ENCODE measurements at regions not wholly inside any gene's neighbourhood (a gene's known extent, or its start where the extent isn't known, plus 50 kb on each side); places are given as distances from the start of the nearest gene placed in this dataset.

GRCh38 chr10:100615908-100616307, 80.2 kb downstream of the HIF1AN start:
- H3K4me3 ChIP-seq (ENCODE audit: low read length in 2 of 2): no peak overlapping the region
- no peak overlapping the region for H2AFZ ChIP-seq (ENCODE audit: low read length)
- H3K27me3 ChIP-seq (ENCODE audit: control insufficient read depth in 3 of 3, insufficient read depth in 3 of 3, low read depth in 1 of 3, low read length in 3 of 3): peaks cover 0 to 59% (median 13%) of the 10 kb centered on the region in 3 experiments
- H3K9me3 ChIP-seq (replicated peaks in 1 of 2; ENCODE audit: control insufficient read depth in 2 of 2, insufficient read depth in 1 of 2, low read depth in 1 of 2, low read length in 2 of 2): no peaks in the 10 kb centered on the region
- no peak overlapping the region for H3K4me2 ChIP-seq (ENCODE audit: insufficient read depth, low read length, poor library complexity, severe bottlenecking)
- no peak overlapping the region for H2BK120ac ChIP-seq (ENCODE audit: low read depth, low read length)
- no peak overlapping the region for H4K8ac ChIP-seq (ENCODE audit: low read depth, low read length)
- no peaks in the 10 kb centered on the region for H3K79me1 ChIP-seq (ENCODE audit: low read depth, low read length)
- H3K14ac ChIP-seq (ENCODE audit: low read length): no peak overlapping the region
- no peak overlapping the region for H3K18ac ChIP-seq (ENCODE audit: low read length)
- no peak for DNase-seq (ENCODE audit: low spot score)
- H2AK5ac ChIP-seq (ENCODE audit: low read depth, low read length): no peak overlapping the region
- H2BK5ac ChIP-seq (ENCODE audit: low read length): no peak overlapping the region
- no peak overlapping the region for H2BK12ac ChIP-seq (ENCODE audit: low read length)
- H3K9ac ChIP-seq (ENCODE audit: low read depth, low read length, poor library complexity): no peak overlapping the region
- H2BK15ac ChIP-seq (ENCODE audit: low read length): no peak overlapping the region
- H3K4me1 ChIP-seq (ENCODE audit: control insufficient read depth in 2 of 2, insufficient read depth in 1 of 2, low read depth in 1 of 2, low read length in 2 of 2): no peaks in the 10 kb centered on the region
- H3K23ac ChIP-seq (ENCODE audit: low read depth, low read length, poor library complexity): no peak overlapping the region
- WGBS, 2 donors (ENCODE audit: extremely low coverage in 2 of 2, insufficient read length in 2 of 2, insufficient replicate concordance in 1 of 2): no CpG with 5 or more reads among the region's 5 CpGs
- H3K27ac ChIP-seq (replicated peaks; ENCODE audit: low read length): no peak overlapping the region
- no peak overlapping the region for H4K91ac ChIP-seq (ENCODE audit: low read depth, low read length, poor library complexity)
- no peaks in the 10 kb centered on the region for H3K36me3 ChIP-seq (replicated peaks in 1 of 2; ENCODE audit: control insufficient read depth in 2 of 2, insufficient read depth in 2 of 2, low read length in 2 of 2)
- H3K4ac ChIP-seq (ENCODE audit: low read length): no peak overlapping the region

DNA sequence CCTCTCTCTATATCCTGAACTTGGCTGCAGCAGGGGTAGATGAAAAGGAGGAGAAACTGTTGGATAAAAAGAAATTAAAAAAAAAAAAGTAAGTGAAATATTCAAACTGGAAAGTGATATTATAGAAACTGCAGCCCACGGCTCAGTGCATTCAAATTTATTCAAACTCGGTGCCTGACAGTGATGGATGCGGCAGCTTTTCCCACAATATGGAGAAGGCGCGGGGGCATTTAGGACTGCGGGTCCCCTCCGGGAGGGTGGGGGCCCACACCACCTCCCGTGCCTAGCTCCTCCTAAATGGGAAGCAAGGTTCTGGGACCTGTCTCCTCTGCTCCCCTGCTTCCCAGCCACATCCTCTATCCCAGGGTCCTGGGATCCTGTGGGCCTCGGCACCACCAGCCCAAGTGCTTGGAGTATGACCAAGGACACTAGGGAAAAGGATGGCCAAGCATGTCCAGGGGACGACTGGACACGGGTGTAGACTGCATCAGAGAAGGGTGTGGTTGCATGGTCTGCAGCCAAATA, 82.4 kb downstream of the HIF1AN start:
- no peaks in the 10 kb centered on the region for H3K79me1 ChIP-seq (ENCODE audit: low read depth, low read length)
- H3K9ac ChIP-seq (ENCODE audit: low read depth, low read length, poor library complexity): no peak overlapping the region
- H2AFZ ChIP-seq (ENCODE audit: low read length): no peak overlapping the region
- no peak overlapping the region for H3K27ac ChIP-seq (replicated peaks; ENCODE audit: low read length)
- no peak overlapping the region for H3K4me3 ChIP-seq (ENCODE audit: low read length in 2 of 2)
- no peaks in the 10 kb centered on the region for H3K9me3 ChIP-seq (replicated peaks in 1 of 2; ENCODE audit: control insufficient read depth in 2 of 2, insufficient read depth in 1 of 2, low read depth in 1 of 2, low read length in 2 of 2)
- H2BK12ac ChIP-seq (ENCODE audit: low read length): no peak overlapping the region
- H2BK5ac ChIP-seq (ENCODE audit: low read length): no peak overlapping the region
- no peaks in the 10 kb centered on the region for H3K36me3 ChIP-seq (replicated peaks in 1 of 2; ENCODE audit: control insufficient read depth in 2 of 2, insufficient read depth in 2 of 2, low read length in 2 of 2)
- no peak overlapping the region for H2BK120ac ChIP-seq (ENCODE audit: low read depth, low read length)
- WGBS, 2 donors (ENCODE audit: extremely low coverage in 2 of 2, insufficient read length in 2 of 2, insufficient replicate concordance in 1 of 2): no CpG with 5 or more reads among the region's 11 CpGs
- no peak overlapping the region for H3K14ac ChIP-seq (ENCODE audit: low read length)
- no peak overlapping the region for H4K8ac ChIP-seq (ENCODE audit: low read depth, low read length)
- H3K4me2 ChIP-seq (ENCODE audit: insufficient read depth, low read length, poor library complexity, severe bottlenecking): no peak overlapping the region
- no peak for DNase-seq (ENCODE audit: low spot score)
- H2AK5ac ChIP-seq (ENCODE audit: low read depth, low read length): no peak overlapping the region
- H4K91ac ChIP-seq (ENCODE audit: low read depth, low read length, poor library complexity): no peak overlapping the region
- H3K4me1 ChIP-seq (ENCODE audit: control insufficient read depth in 2 of 2, insufficient read depth in 1 of 2, low read depth in 1 of 2, low read length in 2 of 2): no peaks in the 10 kb centered on the region
- no peak overlapping the region for H3K23ac ChIP-seq (ENCODE audit: low read depth, low read length, poor library complexity)
- H3K18ac ChIP-seq (ENCODE audit: low read length): no peak overlapping the region
- peaks cover 0 to 65% (median 25%) of the 10 kb centered on the region in 3 experiments for H3K27me3 ChIP-seq (ENCODE audit: control insufficient read depth in 3 of 3, insufficient read depth in 3 of 3, low read depth in 1 of 3, low read length in 3 of 3)
- H3K4ac ChIP-seq (ENCODE audit: low read length): no peak overlapping the region
- no peak overlapping the region for H2BK15ac ChIP-seq (ENCODE audit: low read length)

DNA sequence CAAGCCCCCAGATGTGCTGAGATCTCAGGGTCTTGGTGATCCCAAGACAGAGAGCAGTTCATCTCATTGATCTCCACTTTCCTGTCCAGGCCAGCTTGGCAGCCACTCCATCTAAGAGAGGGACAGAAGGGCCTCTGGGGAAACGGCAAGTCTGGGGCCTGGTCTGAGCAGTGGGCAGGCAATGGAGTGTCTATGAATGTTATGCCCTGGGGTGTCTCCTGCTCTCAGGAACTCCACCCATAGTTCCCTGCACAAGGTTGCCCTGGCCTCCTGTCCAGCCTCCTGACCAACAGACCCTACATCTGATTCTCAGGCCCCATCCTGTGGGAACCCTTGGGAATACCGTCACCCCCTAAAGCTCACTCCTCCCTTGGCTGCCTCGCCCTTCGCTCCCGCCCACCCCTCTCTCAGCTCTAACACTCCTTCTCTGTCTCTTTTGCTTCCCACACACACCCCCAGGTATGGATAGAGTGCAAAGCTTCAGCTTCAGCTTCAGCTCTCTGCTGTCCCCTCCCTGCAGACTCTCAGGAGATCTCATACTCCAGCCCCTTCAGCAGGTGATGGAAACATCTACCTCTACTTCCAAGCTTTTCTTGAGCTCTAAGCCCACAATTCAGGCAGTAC, 83.0 kb downstream of the HIF1AN start:
- H3K23ac ChIP-seq (ENCODE audit: low read depth, low read length, poor library complexity): no peak overlapping the region
- H3K27me3 ChIP-seq (ENCODE audit: control insufficient read depth in 3 of 3, insufficient read depth in 3 of 3, low read depth in 1 of 3, low read length in 3 of 3): peaks cover 0 to 63% (median 29%) of the 10 kb centered on the region in 3 experiments
- WGBS, 2 donors (ENCODE audit: extremely low coverage in 2 of 2, insufficient read length in 2 of 2, insufficient replicate concordance in 1 of 2): no CpG with 5 or more reads among the region's 5 CpGs
- H3K36me3 ChIP-seq (replicated peaks in 1 of 2; ENCODE audit: control insufficient read depth in 2 of 2, insufficient read depth in 2 of 2, low read length in 2 of 2): no peaks in the 10 kb centered on the region
- H3K14ac ChIP-seq (ENCODE audit: low read length): peak overlapping the region; percentile 22
- H2BK120ac ChIP-seq (ENCODE audit: low read depth, low read length): no peak overlapping the region
- no peak overlapping the region for H3K4me3 ChIP-seq (ENCODE audit: low read length in 2 of 2)
- H2BK5ac ChIP-seq (ENCODE audit: low read length): no peak overlapping the region
- no peak overlapping the region for H3K4ac ChIP-seq (ENCODE audit: low read length)
- no peak overlapping the region for H3K27ac ChIP-seq (replicated peaks; ENCODE audit: low read length)
- no peaks in the 10 kb centered on the region for H3K79me1 ChIP-seq (ENCODE audit: low read depth, low read length)
- no peak overlapping the region for H2BK15ac ChIP-seq (ENCODE audit: low read length)
- DNase-seq (ENCODE audit: low spot score): no peak
- H3K9ac ChIP-seq (ENCODE audit: low read depth, low read length, poor library complexity): no peak overlapping the region
- peak overlapping the region; percentile 9 for H3K18ac ChIP-seq (ENCODE audit: low read length)
- no peak overlapping the region for H2AFZ ChIP-seq (ENCODE audit: low read length)
- H3K4me1 ChIP-seq (ENCODE audit: control insufficient read depth in 2 of 2, insufficient read depth in 1 of 2, low read depth in 1 of 2, low read length in 2 of 2): no peaks in the 10 kb centered on the region
- H4K91ac ChIP-seq (ENCODE audit: low read depth, low read length, poor library complexity): no peak overlapping the region
- H3K9me3 ChIP-seq (replicated peaks in 1 of 2; ENCODE audit: control insufficient read depth in 2 of 2, insufficient read depth in 1 of 2, low read depth in 1 of 2, low read length in 2 of 2): no peaks in the 10 kb centered on the region
- no peak overlapping the region for H2AK5ac ChIP-seq (ENCODE audit: low read depth, low read length)
- H2BK12ac ChIP-seq (ENCODE audit: low read length): no peak overlapping the region
- no peak overlapping the region for H4K8ac ChIP-seq (ENCODE audit: low read depth, low read length)
- H3K4me2 ChIP-seq (ENCODE audit: insufficient read depth, low read length, poor library complexity, severe bottlenecking): no peak overlapping the region

- H4K91ac ChIP-seq (ENCODE audit: low read depth, low read length, poor library complexity): no peak overlapping the region
- H3K4me3 ChIP-seq (ENCODE audit: low read length in 2 of 2): no peak overlapping the region
- no peak overlapping the region for H3K27ac ChIP-seq (replicated peaks; ENCODE audit: low read length)
- H2AK5ac ChIP-seq (ENCODE audit: low read depth, low read length): no peak overlapping the region
- H3K9me3 ChIP-seq (replicated peaks in 1 of 2; ENCODE audit: control insufficient read depth in 2 of 2, insufficient read depth in 1 of 2, low read depth in 1 of 2, low read length in 2 of 2): no peaks in the 10 kb centered on the region
- H3K14ac ChIP-seq (ENCODE audit: low read length): no peak overlapping the region
- no peak overlapping the region for H3K9ac ChIP-seq (ENCODE audit: low read depth, low read length, poor library complexity)
- H3K23ac ChIP-seq (ENCODE audit: low read depth, low read length, poor library complexity): no peak overlapping the region
- H3K18ac ChIP-seq (ENCODE audit: low read length): no peak overlapping the region
- H3K79me1 ChIP-seq (ENCODE audit: low read depth, low read length): no peaks in the 10 kb centered on the region
- no peak overlapping the region for H2AFZ ChIP-seq (ENCODE audit: low read length)
- no CpG with 5 or more reads among the region's 6 CpGs for WGBS, 2 donors (ENCODE audit: extremely low coverage in 2 of 2, insufficient read length in 2 of 2, insufficient replicate concordance in 1 of 2)
- H3K4ac ChIP-seq (ENCODE audit: low read length): no peak overlapping the region
- H2BK5ac ChIP-seq (ENCODE audit: low read length): no peak overlapping the region
- H2BK120ac ChIP-seq (ENCODE audit: low read depth, low read length): no peak overlapping the region
- DNase-seq (ENCODE audit: low spot score): no peak
- no peak overlapping the region for H2BK15ac ChIP-seq (ENCODE audit: low read length)
- H3K36me3 ChIP-seq (replicated peaks in 1 of 2; ENCODE audit: control insufficient read depth in 2 of 2, insufficient read depth in 2 of 2, low read length in 2 of 2): no peaks in the 10 kb centered on the region
- H3K4me1 ChIP-seq (ENCODE audit: control insufficient read depth in 2 of 2, insufficient read depth in 1 of 2, low read depth in 1 of 2, low read length in 2 of 2): peaks cover 0 to 3% of the 10 kb centered on the region in 2 donors
- H3K27me3 ChIP-seq (ENCODE audit: control insufficient read depth in 3 of 3, insufficient read depth in 3 of 3, low read depth in 1 of 3, low read length in 3 of 3): peaks cover 0 to 69% (median 42%) of the 10 kb centered on the region in 3 experiments
- no peak overlapping the region for H3K4me2 ChIP-seq (ENCODE audit: insufficient read depth, low read length, poor library complexity, severe bottlenecking)
- H4K8ac ChIP-seq (ENCODE audit: low read depth, low read length): no peak overlapping the region
- no peak overlapping the region for H2BK12ac ChIP-seq (ENCODE audit: low read length)
Measured at GRCh38 chr10:100620087-100620835, 84.5 kb downstream of the HIF1AN start.

Data from neuronal stem cell (in vitro differentiated cells).